ENCODE measurements at regions not wholly inside any gene's neighbourhood (a gene's known extent, or its start where the extent isn't known, plus 50 kb on each side); places are given as distances from the start of the nearest gene placed in this dataset.
"Not testable (repeated sequence)": the region's sequence is repeated elsewhere in the genome, so short reads cannot be mapped to it uniquely, and the experiment has no call there.

GRCh38 chr3:153864793-153865192, 256.4 kb upstream of the ARHGEF26 start:
- Histone ChIP-seq H3K27ac (ENCODE audit: low read length) (no peak overlapping the region), H3K4me3 (ENCODE audit: control insufficient read depth in 1 of 2, extremely low read depth in 1 of 2, low read length in 1 of 2) (no peak overlapping the region), H3K9me3 (no peaks in the 10 kb centered on the region), H3K4me1 (ENCODE audit: control insufficient read depth in 1 of 2, extremely low read depth in 1 of 2, insufficient read depth in 2 of 2, low read length in 2 of 2) (no peaks in the 10 kb centered on the region), H3K36me3 (ENCODE audit: control insufficient read depth in 2 of 2, extremely low read depth in 1 of 2, insufficient read depth in 1 of 2, low read length in 1 of 2) (no peaks in the 10 kb centered on the region), H3K27me3 (replicated peaks in 1 of 2; ENCODE audit: control insufficient read depth in 2 of 2, extremely low read depth in 1 of 2, insufficient read depth in 2 of 2, low read length in 1 of 2) (no peaks in the 10 kb centered on the region)
- Mint-ChIP-seq H3K4me1 (no peaks in the 10 kb centered on the region), H3K27me3 (peaks cover 4 to 10% of the 10 kb centered on the region in 2 donors), H3K27ac (no peak overlapping the region), H3K9me3 (no peaks in the 10 kb centered on the region), H3K4me3 (no peak overlapping the region), H3K36me3 (no peaks in the 10 kb centered on the region)
- DNase-seq (no peak), ATAC-seq (replicated peaks in 1 of 4) (no peak)
- 64% methylated on average over 2 of the region's 2 CpGs for WGBS (ENCODE audit: insufficient coverage)
- POLR2A ChIA-PET: no interaction called here
- CTCF ChIA-PET: no interaction called here

- no peaks in the 10 kb centered on the region for H3K36me3 Mint-ChIP-seq
- ATAC-seq (replicated peaks in 1 of 4) (no peak), DNase-seq (no peak)
- no peaks in the 10 kb centered on the region for H3K9me3 ChIP-seq
- CTCF ChIA-PET: no interaction called here
- no peaks in the 10 kb centered on the region for H3K36me3 ChIP-seq (ENCODE audit: control insufficient read depth in 2 of 2, extremely low read depth in 1 of 2, insufficient read depth in 1 of 2, low read length in 1 of 2)
- no peak overlapping the region for H3K27ac Mint-ChIP-seq
- no peaks in the 10 kb centered on the region for H3K4me1 ChIP-seq (ENCODE audit: control insufficient read depth in 1 of 2, extremely low read depth in 1 of 2, insufficient read depth in 2 of 2, low read length in 2 of 2)
- H3K27ac ChIP-seq (ENCODE audit: low read length): no peak overlapping the region
- H3K4me3 Mint-ChIP-seq: no peak overlapping the region
- H3K4me1 Mint-ChIP-seq: no peaks in the 10 kb centered on the region
- peaks cover 4 to 10% of the 10 kb centered on the region in 2 donors for H3K27me3 Mint-ChIP-seq
- H3K4me3 ChIP-seq (ENCODE audit: control insufficient read depth in 1 of 2, extremely low read depth in 1 of 2, low read length in 1 of 2): no peak overlapping the region
- no peaks in the 10 kb centered on the region for H3K9me3 Mint-ChIP-seq
- H3K27me3 ChIP-seq (replicated peaks in 1 of 2; ENCODE audit: control insufficient read depth in 2 of 2, extremely low read depth in 1 of 2, insufficient read depth in 2 of 2, low read length in 1 of 2): no peaks in the 10 kb centered on the region
- POLR2A ChIA-PET: interaction anchor here in 1 of 2 donors (0.7 kb wide), 1 partner anchor 183 kb away, joined by 3 read pairs; no protein-coding TSS in a partner anchor
Measured at GRCh38 chr3:153866901-153867300, 254.3 kb upstream of the ARHGEF26 start.

- H3K4me1 ChIP-seq (ENCODE audit: control insufficient read depth in 1 of 2, extremely low read depth in 1 of 2, insufficient read depth in 2 of 2, low read length in 2 of 2); H3K27ac Mint-ChIP-seq; H3K36me3 ChIP-seq (ENCODE audit: control insufficient read depth in 2 of 2, extremely low read depth in 1 of 2, insufficient read depth in 1 of 2, low read length in 1 of 2); H3K27me3 ChIP-seq (replicated peaks in 1 of 2; ENCODE audit: control insufficient read depth in 2 of 2, extremely low read depth in 1 of 2, insufficient read depth in 2 of 2, low read length in 1 of 2); H3K36me3 Mint-ChIP-seq; DNase-seq; H3K4me3 Mint-ChIP-seq; H3K4me1 Mint-ChIP-seq; H3K4me3 ChIP-seq (ENCODE audit: control insufficient read depth in 1 of 2, extremely low read depth in 1 of 2, low read length in 1 of 2); CTCF ChIA-PET; ATAC-seq (replicated peaks in 1 of 4); H3K27ac ChIP-seq (ENCODE audit: low read length); H3K27me3 Mint-ChIP-seq; POLR2A ChIA-PET; H3K9me3 ChIP-seq: not testable (repeated sequence)
- 94% methylated on average over 2 of the region's 2 CpGs for WGBS (ENCODE audit: insufficient coverage)
- H3K9me3 Mint-ChIP-seq: peaks cover 6 to 14% (median 9%) of the 10 kb centered on the region in 3 donors
Measured at GRCh38 chr3:153874348-153874747, 246.8 kb upstream of the ARHGEF26 start.

- POLR2A ChIA-PET: no interaction called here
- no peak overlapping the region for H3K27ac ChIP-seq (ENCODE audit: low read length)
- no peak for DNase-seq
- CTCF ChIA-PET: no interaction called here
- no CpG with 5 or more reads among the region's 2 CpGs for WGBS (ENCODE audit: insufficient coverage)
- Mint-ChIP-seq H3K9me3 (no peaks in the 10 kb centered on the region), H3K27me3 (peaks cover 0 to 7% of the 10 kb centered on the region in 2 donors), H3K4me1 (no peaks in the 10 kb centered on the region), H3K36me3 (no peaks in the 10 kb centered on the region), H3K27ac (no peak overlapping the region), H3K4me3 (no peak overlapping the region)
- no peaks in the 10 kb centered on the region for H3K4me1 ChIP-seq (ENCODE audit: control insufficient read depth in 1 of 2, extremely low read depth in 1 of 2, insufficient read depth in 2 of 2, low read length in 2 of 2)
- H3K27me3 ChIP-seq (replicated peaks in 1 of 2; ENCODE audit: control insufficient read depth in 2 of 2, extremely low read depth in 1 of 2, insufficient read depth in 2 of 2, low read length in 1 of 2): no peaks in the 10 kb centered on the region
- H3K4me3 ChIP-seq (ENCODE audit: control insufficient read depth in 1 of 2, extremely low read depth in 1 of 2, low read length in 1 of 2): no peak overlapping the region
- H3K36me3 ChIP-seq (ENCODE audit: control insufficient read depth in 2 of 2, extremely low read depth in 1 of 2, insufficient read depth in 1 of 2, low read length in 1 of 2): no peaks in the 10 kb centered on the region
- no peaks in the 10 kb centered on the region for H3K9me3 ChIP-seq
- no peak for ATAC-seq (replicated peaks in 1 of 4)
Measured at GRCh38 chr3:153880493-153880892, 240.7 kb upstream of the ARHGEF26 start.

GRCh38 chr3:153881201-153881600, 240.0 kb upstream of the ARHGEF26 start:
- Mint-ChIP-seq H3K36me3 (no peaks in the 10 kb centered on the region), H3K4me3 (no peak overlapping the region), H3K27me3 (peaks cover 0 to 7% of the 10 kb centered on the region in 2 donors), H3K9me3 (no peaks in the 10 kb centered on the region), H3K4me1 (no peaks in the 10 kb centered on the region), H3K27ac (no peak overlapping the region)
- Histone ChIP-seq H3K4me3 (ENCODE audit: control insufficient read depth in 1 of 2, extremely low read depth in 1 of 2, low read length in 1 of 2) (no peak overlapping the region), H3K27ac (ENCODE audit: low read length) (no peak overlapping the region), H3K9me3 (no peaks in the 10 kb centered on the region), H3K36me3 (ENCODE audit: control insufficient read depth in 2 of 2, extremely low read depth in 1 of 2, insufficient read depth in 1 of 2, low read length in 1 of 2) (no peaks in the 10 kb centered on the region), H3K4me1 (ENCODE audit: control insufficient read depth in 1 of 2, extremely low read depth in 1 of 2, insufficient read depth in 2 of 2, low read length in 2 of 2) (no peaks in the 10 kb centered on the region), H3K27me3 (replicated peaks in 1 of 2; ENCODE audit: control insufficient read depth in 2 of 2, extremely low read depth in 1 of 2, insufficient read depth in 2 of 2, low read length in 1 of 2) (no peaks in the 10 kb centered on the region)
- CTCF ChIA-PET: no interaction called here
- ATAC-seq (replicated peaks in 1 of 4) (no peak), DNase-seq (no peak)
- POLR2A ChIA-PET: no interaction called here
- WGBS (ENCODE audit: insufficient coverage): no CpG with 5 or more reads among the region's 7 CpGs

- H3K27ac Mint-ChIP-seq: no peak overlapping the region
- H3K4me3 Mint-ChIP-seq: no peak overlapping the region
- ATAC-seq (replicated peaks in 1 of 4): no peak
- CTCF ChIA-PET: no interaction called here
- H3K4me1 Mint-ChIP-seq: no peaks in the 10 kb centered on the region
- POLR2A ChIA-PET: no interaction called here
- 100% methylated on average over 1 of the region's 2 CpGs for WGBS (ENCODE audit: insufficient coverage)
- no peaks in the 10 kb centered on the region for H3K9me3 Mint-ChIP-seq
- H3K4me1 ChIP-seq (ENCODE audit: control insufficient read depth in 1 of 2, extremely low read depth in 1 of 2, insufficient read depth in 2 of 2, low read length in 2 of 2): no peaks in the 10 kb centered on the region
- H3K4me3 ChIP-seq (ENCODE audit: control insufficient read depth in 1 of 2, extremely low read depth in 1 of 2, low read length in 1 of 2): no peak overlapping the region
- no peaks in the 10 kb centered on the region for H3K36me3 Mint-ChIP-seq
- H3K27ac ChIP-seq (ENCODE audit: low read length): no peak overlapping the region
- no peaks in the 10 kb centered on the region for H3K27me3 ChIP-seq (replicated peaks in 1 of 2; ENCODE audit: control insufficient read depth in 2 of 2, extremely low read depth in 1 of 2, insufficient read depth in 2 of 2, low read length in 1 of 2)
- no peaks in the 10 kb centered on the region for H3K9me3 ChIP-seq
- H3K36me3 ChIP-seq (ENCODE audit: control insufficient read depth in 2 of 2, extremely low read depth in 1 of 2, insufficient read depth in 1 of 2, low read length in 1 of 2): no peaks in the 10 kb centered on the region
- no peak for DNase-seq
- H3K27me3 Mint-ChIP-seq: peaks cover 0 to 4% of the 10 kb centered on the region in 2 donors
Measured at GRCh38 chr3:153885359-153885758, 235.8 kb upstream of the ARHGEF26 start.

GRCh38 chr3:153889905-153890334, 231.3 kb upstream of the ARHGEF26 start:
- Mint-ChIP-seq H3K9me3 (no peaks in the 10 kb centered on the region), H3K36me3 (no peaks in the 10 kb centered on the region), H3K4me3 (no peak overlapping the region), H3K4me1 (no peaks in the 10 kb centered on the region), H3K27ac (no peak overlapping the region), H3K27me3 (no peaks in the 10 kb centered on the region)
- Histone ChIP-seq H3K36me3 (ENCODE audit: control insufficient read depth in 2 of 2, extremely low read depth in 1 of 2, insufficient read depth in 1 of 2, low read length in 1 of 2) (no peaks in the 10 kb centered on the region), H3K27me3 (replicated peaks in 1 of 2; ENCODE audit: control insufficient read depth in 2 of 2, extremely low read depth in 1 of 2, insufficient read depth in 2 of 2, low read length in 1 of 2) (no peaks in the 10 kb centered on the region), H3K9me3 (no peaks in the 10 kb centered on the region), H3K4me1 (ENCODE audit: control insufficient read depth in 1 of 2, extremely low read depth in 1 of 2, insufficient read depth in 2 of 2, low read length in 2 of 2) (no peaks in the 10 kb centered on the region), H3K27ac (ENCODE audit: low read length) (no peak overlapping the region), H3K4me3 (ENCODE audit: control insufficient read depth in 1 of 2, extremely low read depth in 1 of 2, low read length in 1 of 2) (no peak overlapping the region)
- ATAC-seq (replicated peaks in 1 of 4) (no peak), DNase-seq (no peak)
- POLR2A ChIA-PET: no interaction called here
- CTCF ChIA-PET: no interaction called here
- 17% methylated on average over 1 of the region's 2 CpGs for WGBS (ENCODE audit: insufficient coverage)

All from T-cell (primary cell).